Spleen (tissue), 11 donors: ENCODE measurements at regions not wholly inside any gene's neighbourhood (a gene's known extent, or its start where the extent isn't known, plus 50 kb on each side); places are given as distances from the start of the nearest gene placed in this dataset.

Experiments used
- DNase-seq: peaks from one replicate; pipeline ENCODE4 v3.0.0-alpha.2; 2020
- H3K27ac ChIP-seq, 8 donors: fragments of 200-600 bp; sonication (generic) in 7 of 8; 1 replicate in 4 of 8; 2 replicates in 4 of 8; pipeline versions ENCODE4 v1.5.0 to v1.8.0; 2016 to 2021; ENCODE audit warnings: inconsistent platforms in 4 of 8, mild to moderate bottlenecking in 4 of 8, moderate library complexity in 1 of 8
- H3K27me3 ChIP-seq, 7 donors: fragments of 200-600 bp; sonication (generic) in 6 of 7; replicated peaks in 1 of 7; 1 replicate in 4 of 7; 2 replicates in 3 of 7; pipeline versions ENCODE4 v1.5.0 to v1.8.0; 2016 to 2021; ENCODE audit warnings: inconsistent platforms in 3 of 7, mild to moderate bottlenecking in 1 of 7
- H3K36me3 ChIP-seq, 6 donors: fragments of 200-600 bp; sonication (generic) in 5 of 6; 1 replicate in 4 of 6; 2 replicates in 2 of 6; pipeline versions ENCODE4 v1.5.0 to v1.8.0; 2016 to 2021; ENCODE audit warnings: inconsistent platforms in 2 of 6
- H3K4me1 ChIP-seq, 6 donors: fragments of 200-600 bp; sonication (generic) in 5 of 6; 1 replicate in 3 of 6; 2 replicates in 3 of 6; pipeline versions ENCODE4 v1.5.0 to v1.8.0; 2016 to 2021; ENCODE audit warnings: inconsistent platforms in 3 of 6
- H3K4me3 ChIP-seq, 8 donors: fragments of 200-600 bp; sonication (generic) in 7 of 8; 1 replicate in 4 of 8; 2 replicates in 4 of 8; pipeline versions ENCODE4 v1.5.0 to v1.8.0; 2016 to 2021; ENCODE audit warnings: inconsistent platforms in 4 of 8, mild to moderate bottlenecking in 4 of 8, moderate library complexity in 2 of 8
- H3K9me3 ChIP-seq, 8 donors: fragments of 200-600 bp; sonication (generic) in 7 of 8; 1 replicate in 4 of 8; 2 replicates in 4 of 8; pipeline versions ENCODE4 v1.5.0 to v1.8.0; 2016 to 2021; ENCODE audit warnings: inconsistent platforms in 4 of 8
- POLR2A ChIP-seq, 3 donors: fragments of 450-650 bp; IDR thresholded peaks; one replicate each; pipeline ENCODE4 v1.5.1; 2017; ENCODE audit warnings: antibody characterized with exemption in 3 of 3, mild to moderate bottlenecking in 1 of 3
- POLR2AphosphoS5 ChIP-seq, 3 donors: sonication (generic); formaldehyde crosslinking; IDR thresholded peaks; one replicate each; pipeline ENCODE4 v1.5.1; 2017; ENCODE audit warnings: antibody characterized with exemption in 3 of 3
- WGBS, 5 donors: extraction: QIAGEN DNeasy Blood & Tissue Kit in 3 of 5; methylation state at CpG; one replicate each; pipeline versions ENCODE4 v1.1.5 to v1.1.7; 2013 to 2018; 5-methylcytosine and 5-hydroxymethylcytosine counted together
- intact Hi-C: fragments of 100-400 bp; cut with DNase I; formaldehyde crosslinking; loops from one replicate; pipeline ENCODE4 v1.15.0; 2023; ENCODE audit warnings: low total_unique reads
- TF ChIP-seq, protein P1 (sequence below), 11 experiments: fragments of 200-600 bp in 7 of 11; fragments of 450-650 bp in 4 of 11; sonication (generic) in 4 of 11; IDR thresholded peaks in 8 of 11; conservative IDR thresholded peaks in 3 of 11; 1 replicate in 7 of 11; 2 replicates in 4 of 11; pipeline versions ENCODE4 v1.4.0 to v1.8.0; 2016 to 2021; ENCODE audit warnings: antibody characterized with exemption in 11 of 11, inconsistent platforms in 4 of 11, mild to moderate bottlenecking in 1 of 11
- donor health status: healthy with polysubstance abuse.
- donor health status: DM: no; HTN: no; CAD: no; lungs with moderate emphysema.
- donor health status: DM: no; HTN: no; CAD: no.
- donor health status: Bipolar disorder and iron deficiency.
- donor health status: healthy.
- donor health status: DM: no; HTN: no; CAD: no.
- donor health status: DM: yes; HTN: yes; CAD: no.

DNA sequence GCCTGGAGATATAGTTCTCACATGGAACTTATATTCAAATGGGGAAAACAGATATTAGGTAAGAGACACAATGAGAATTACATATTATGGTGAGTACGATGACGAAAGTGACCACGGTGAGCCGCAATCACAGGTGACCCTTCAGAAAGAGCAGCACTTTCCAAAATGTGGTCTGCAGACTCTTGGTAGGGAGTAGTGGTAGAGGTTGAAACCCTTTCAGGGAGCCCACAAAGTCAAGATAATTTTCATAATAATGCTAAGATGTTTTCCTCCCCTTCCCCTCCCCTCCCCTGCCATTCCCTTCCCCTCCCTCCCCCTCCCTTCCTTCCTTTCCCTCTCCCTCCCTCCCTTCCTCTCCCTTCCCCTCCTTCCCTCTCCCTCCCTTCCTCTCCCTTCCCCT, 83.5 kb upstream of the AKT3 start:
- Histone ChIP-seq H3K4me1 (no peaks in the 10 kb centered on the region), H3K27ac (no peak overlapping the region), H3K36me3 (no peaks in the 10 kb centered on the region), H3K27me3 (peaks cover 0 to 19% (median 0%) of the 10 kb centered on the region in 7 donors), H3K4me3 (no peak overlapping the region), H3K9me3 (peaks cover 0 to 12% (median 5%) of the 10 kb centered on the region in 8 donors)
- WGBS, 5 donors: 53 to 93% (median 75%) methylated on average over 4 of the region's 4 CpGs
- TF ChIP-seq, protein P1, sequence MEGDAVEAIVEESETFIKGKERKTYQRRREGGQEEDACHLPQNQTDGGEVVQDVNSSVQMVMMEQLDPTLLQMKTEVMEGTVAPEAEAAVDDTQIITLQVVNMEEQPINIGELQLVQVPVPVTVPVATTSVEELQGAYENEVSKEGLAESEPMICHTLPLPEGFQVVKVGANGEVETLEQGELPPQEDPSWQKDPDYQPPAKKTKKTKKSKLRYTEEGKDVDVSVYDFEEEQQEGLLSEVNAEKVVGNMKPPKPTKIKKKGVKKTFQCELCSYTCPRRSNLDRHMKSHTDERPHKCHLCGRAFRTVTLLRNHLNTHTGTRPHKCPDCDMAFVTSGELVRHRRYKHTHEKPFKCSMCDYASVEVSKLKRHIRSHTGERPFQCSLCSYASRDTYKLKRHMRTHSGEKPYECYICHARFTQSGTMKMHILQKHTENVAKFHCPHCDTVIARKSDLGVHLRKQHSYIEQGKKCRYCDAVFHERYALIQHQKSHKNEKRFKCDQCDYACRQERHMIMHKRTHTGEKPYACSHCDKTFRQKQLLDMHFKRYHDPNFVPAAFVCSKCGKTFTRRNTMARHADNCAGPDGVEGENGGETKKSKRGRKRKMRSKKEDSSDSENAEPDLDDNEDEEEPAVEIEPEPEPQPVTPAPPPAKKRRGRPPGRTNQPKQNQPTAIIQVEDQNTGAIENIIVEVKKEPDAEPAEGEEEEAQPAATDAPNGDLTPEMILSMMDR (IDR thresholded peaks at IDR 0.05 in 8 of 11, conservative IDR thresholded peaks at IDR 0.05 in 3 of 11): no peak
- TF ChIP-seq POLR2A (IDR thresholded peaks at IDR 0.05) (no peak), POLR2AphosphoS5 (IDR thresholded peaks at IDR 0.05) (no peak)
- DNase-seq: no peak
- intact Hi-C loops: no loop called here

DNA sequence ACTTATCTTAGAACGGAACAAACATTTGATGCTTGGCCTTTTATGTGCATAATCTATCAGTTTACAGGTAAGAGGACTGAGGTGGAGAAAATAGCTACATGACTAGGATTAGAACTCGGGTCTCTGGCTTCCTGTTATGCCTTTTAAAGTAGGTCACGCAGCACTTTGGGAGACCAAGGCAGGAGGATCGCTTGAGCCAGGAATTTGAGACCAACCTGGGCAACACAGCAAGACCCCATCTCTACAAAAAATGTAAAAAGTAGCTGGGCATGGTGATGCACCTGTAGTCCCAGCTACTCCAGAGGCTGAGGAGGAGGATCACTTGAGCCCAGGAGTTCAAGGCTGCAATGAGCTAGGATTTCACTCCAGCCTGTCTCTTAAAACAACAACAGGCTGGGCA, 81.9 kb upstream of the AKT3 start:
- 85 to 96% (median 90%) methylated on average over 4 of the region's 4 CpGs for WGBS, 5 donors
- no peak for DNase-seq
- intact Hi-C loops: no loop called here
- peaks cover 0 to 19% (median 0%) of the 10 kb centered on the region in 7 donors for H3K27me3 ChIP-seq
- H3K4me3 ChIP-seq: no peak overlapping the region
- H3K9me3 ChIP-seq: peaks cover 0 to 12% (median 5%) of the 10 kb centered on the region in 8 donors
- no peak overlapping the region for H3K27ac ChIP-seq
- TF ChIP-seq, protein P1 (IDR thresholded peaks at IDR 0.05 in 8 of 11, conservative IDR thresholded peaks at IDR 0.05 in 3 of 11): no peak
- no peak for TF ChIP-seq POLR2AphosphoS5 (IDR thresholded peaks at IDR 0.05)
- no peaks in the 10 kb centered on the region for H3K36me3 ChIP-seq
- H3K4me1 ChIP-seq: no peaks in the 10 kb centered on the region

DNA sequence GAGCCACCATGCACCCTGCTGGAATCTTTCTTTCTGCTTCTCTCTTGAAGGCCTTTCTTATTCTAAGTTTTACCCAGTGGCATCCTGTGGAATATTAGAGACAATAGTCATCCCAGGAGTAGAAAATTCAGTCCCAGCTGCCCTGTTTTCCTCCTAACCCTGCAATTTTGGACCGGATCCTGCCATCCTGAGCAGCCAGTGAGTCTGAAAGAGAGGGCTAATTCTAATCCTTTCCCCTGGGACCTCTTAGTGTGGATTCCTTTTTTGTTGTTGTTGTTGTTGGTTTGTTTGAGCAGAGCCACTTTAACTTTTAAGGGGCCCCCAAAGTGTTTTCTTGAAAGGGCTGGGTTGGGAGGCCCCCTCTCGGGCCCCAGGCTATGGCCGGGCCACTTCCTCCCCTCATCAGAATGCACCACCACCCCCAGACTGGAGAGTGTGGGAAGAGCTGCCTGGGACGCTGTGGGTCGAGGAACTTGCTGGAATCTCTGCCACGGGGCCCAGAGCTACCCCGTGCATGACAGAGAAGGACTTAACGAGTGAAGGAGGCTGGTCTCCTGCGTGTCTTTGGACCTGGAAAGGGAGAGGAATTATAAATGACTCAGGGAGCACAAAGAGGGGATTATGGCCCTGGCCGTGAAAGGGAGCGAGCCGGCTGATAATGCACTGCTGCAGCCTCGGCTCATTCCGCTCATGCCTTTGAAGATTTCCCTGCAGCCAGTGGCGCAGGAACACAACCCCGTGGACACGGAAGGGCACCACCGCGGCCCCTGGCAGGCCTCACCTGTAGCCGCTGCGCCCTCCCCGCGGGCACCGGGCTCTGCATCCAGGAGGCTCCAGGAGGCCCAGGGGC, 81.0 kb upstream of the AKT3 start:
- intact Hi-C loops: no loop called here
- WGBS, 5 donors: 30 to 54% (median 52%) methylated on average over 15 to 24 of the region's 24 CpGs
- no peak overlapping the region for H3K4me3 ChIP-seq
- H3K27me3 ChIP-seq: peaks cover 0 to 19% (median 0%) of the 10 kb centered on the region in 7 donors
- no peaks in the 10 kb centered on the region for H3K4me1 ChIP-seq
- DNase-seq: no peak
- TF ChIP-seq POLR2AphosphoS5 (IDR thresholded peaks at IDR 0.05) (no peak), POLR2A (IDR thresholded peaks at IDR 0.05) (no peak)
- H3K9me3 ChIP-seq: peaks cover 0 to 12% (median 5%) of the 10 kb centered on the region in 8 donors
- H3K27ac ChIP-seq: no peak overlapping the region
- H3K36me3 ChIP-seq: no peaks in the 10 kb centered on the region

DNA sequence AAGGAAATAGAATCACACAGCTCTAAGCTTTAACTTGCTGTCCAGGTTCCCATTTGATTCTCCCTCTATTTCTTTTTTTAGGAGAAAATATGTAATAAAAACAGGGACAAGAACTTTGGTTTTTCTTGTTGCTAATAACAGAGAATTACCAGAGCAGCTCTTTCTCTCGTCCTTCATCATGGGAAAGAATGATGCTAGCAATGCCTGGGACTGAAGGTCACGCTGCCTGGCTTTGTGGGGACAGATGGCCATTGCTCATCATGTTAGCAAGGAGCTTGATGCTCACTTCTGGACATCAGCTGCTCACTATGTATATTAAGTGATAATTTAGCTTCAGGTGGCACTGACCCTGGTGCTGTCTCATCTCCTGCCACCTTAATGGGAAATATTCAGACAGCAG, 77.3 kb upstream of the AKT3 start:
- peaks cover 0 to 14% (median 0%) of the 10 kb centered on the region in 7 donors for H3K27me3 ChIP-seq
- H3K9me3 ChIP-seq: no peaks in the 10 kb centered on the region
- 72 to 88% (median 83%) methylated on average over 2 of the region's 2 CpGs for WGBS, 5 donors
- H3K4me1 ChIP-seq: peaks cover 0 to 9% (median 0%) of the 10 kb centered on the region in 6 donors
- no peak for DNase-seq
- H3K27ac ChIP-seq: no peak overlapping the region
- TF ChIP-seq, protein P1 (IDR thresholded peaks at IDR 0.05 in 8 of 11, conservative IDR thresholded peaks at IDR 0.05 in 3 of 11): no peak
- TF ChIP-seq POLR2AphosphoS5 (IDR thresholded peaks at IDR 0.05) (no peak), POLR2A (IDR thresholded peaks at IDR 0.05) (no peak)
- no peaks in the 10 kb centered on the region for H3K36me3 ChIP-seq
- no peak overlapping the region for H3K4me3 ChIP-seq
- intact Hi-C loops: no loop called here
